ENCODE measurements at regions not wholly inside any gene's neighbourhood (a gene's known extent, or its start where the extent isn't known, plus 50 kb on each side); places are given as distances from the start of the nearest gene placed in this dataset.

DNA sequence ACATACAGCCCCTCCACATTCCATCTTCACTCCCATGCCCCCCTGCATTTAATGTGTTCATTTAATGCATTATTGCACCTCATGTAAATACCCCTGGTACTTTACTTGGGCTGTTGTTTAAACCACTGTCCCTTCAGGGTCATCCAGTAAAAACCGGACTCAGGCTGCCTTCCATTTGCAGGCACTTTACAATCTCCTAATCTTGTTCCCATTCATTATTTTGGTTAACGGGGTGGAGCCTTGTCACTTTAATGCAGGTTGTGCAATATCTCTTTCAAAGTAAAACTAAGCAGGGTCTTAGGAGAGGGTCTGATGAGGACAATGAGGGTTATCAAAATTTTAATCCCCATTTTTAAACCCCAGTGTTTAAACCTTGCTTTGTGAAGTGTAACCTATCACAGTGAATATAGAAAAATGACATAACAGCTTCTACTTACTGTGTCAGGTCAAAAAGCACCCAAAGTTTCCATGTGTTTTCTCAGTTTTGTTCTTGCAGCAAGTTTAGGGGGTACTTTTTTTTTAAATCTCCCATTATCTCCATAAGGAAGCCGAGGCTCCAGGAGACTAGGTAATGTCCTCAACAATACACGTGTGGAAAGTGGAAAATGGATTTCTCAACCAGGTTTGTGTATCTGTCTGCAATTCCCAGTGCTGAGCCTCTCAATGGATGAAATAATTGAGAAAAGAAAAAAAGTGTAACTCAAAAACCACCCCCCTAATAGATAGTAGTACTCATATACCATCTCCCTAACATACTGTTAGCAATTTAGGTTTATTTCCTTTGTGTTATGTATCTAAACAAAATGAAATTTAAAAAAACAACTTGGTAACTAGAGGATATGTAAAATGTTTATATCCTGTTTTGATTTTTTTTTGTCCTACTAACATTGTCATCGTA lies 54.2 kb upstream of the SPRY4 start:
- no peak for DNase-seq (ENCODE audit: low read depth)

- no peak for DNase-seq (ENCODE audit: low read depth)
These were observed 51.2 kb upstream of the SPRY4 start for GRCh38 chr5:142375944-142376411.

Measured in activated T-cell treated with anti-CD3 and anti-CD28 coated beads for 48 hours (primary cell).